GM18858 (cell line): ENCODE measurements at regions not wholly inside any gene's neighbourhood (a gene's known extent, or its start where the extent isn't known, plus 50 kb on each side); places are given as distances from the start of the nearest gene placed in this dataset.
A peak's percentile ranks its signal among the peaks of the same experiment; 100 is the strongest.
"Not testable (repeated sequence)": the region's sequence is repeated elsewhere in the genome, so short reads cannot be mapped to it uniquely, and the experiment has no call there.

Source experiments
- ATAC-seq: cut with Tn5 transposase; IDR thresholded peaks from one replicate; pipeline ENCODE4 v1.9.1; 2021; ENCODE audit not compliant: unreplicated experiment

DNA sequence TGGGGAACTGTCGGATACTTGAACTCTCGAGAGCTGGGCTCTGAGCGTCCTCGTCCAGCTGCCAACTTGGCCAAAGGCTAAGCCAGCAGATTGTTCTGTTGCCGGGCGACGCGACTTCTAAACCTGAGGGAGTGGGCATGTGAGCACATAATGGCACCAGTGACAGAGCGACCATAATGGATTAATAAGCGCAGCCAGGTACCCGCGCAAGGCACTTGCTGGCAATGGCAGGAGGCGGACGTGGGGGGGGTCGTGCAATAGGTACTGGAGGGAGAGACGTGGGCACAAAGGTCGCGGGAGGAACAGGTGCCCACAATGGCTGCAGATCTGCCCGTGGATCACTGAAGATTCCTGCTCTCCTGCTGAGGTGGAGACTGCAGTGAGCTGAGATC lies 1368.7 kb downstream of the CDH12 start:
- ATAC-seq = not testable (repeated sequence)

GRCh38 chr5:21483790-21484497 lies 1369.2 kb downstream of the CDH12 start:
- not testable (repeated sequence) for ATAC-seq

GRCh38 chr5:21482983-21483650 lies 1370.0 kb downstream of the CDH12 start:
- ATAC-seq = not testable (repeated sequence)

GRCh38 chr5:21482522-21482921 lies 1370.6 kb downstream of the CDH12 start:
- ATAC-seq = not testable (repeated sequence)

GRCh38 chr5:21481320-21482270 lies 1371.5 kb downstream of the CDH12 start:
- ATAC-seq = not testable (repeated sequence)

DNA sequence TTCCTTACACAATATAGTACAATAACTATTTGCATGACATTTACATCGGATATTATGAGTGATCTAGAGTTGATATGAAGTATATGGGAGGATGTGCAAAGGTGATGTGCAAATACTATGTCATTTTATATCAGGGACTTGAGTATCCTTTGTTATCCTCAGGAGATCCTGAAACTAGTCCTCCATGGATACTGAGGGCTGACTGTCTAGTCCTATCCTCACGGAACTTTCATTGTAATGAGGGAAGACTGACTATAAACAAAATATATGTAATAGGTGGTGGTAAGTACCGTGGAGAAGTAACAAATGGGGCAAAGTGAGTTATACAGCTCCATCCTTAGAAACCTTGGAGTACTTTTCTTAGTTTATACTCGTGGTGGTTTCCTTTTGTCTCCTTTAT lies 1373.1 kb downstream of the CDH12 start:
- ATAC-seq = not testable (repeated sequence)

DNA sequence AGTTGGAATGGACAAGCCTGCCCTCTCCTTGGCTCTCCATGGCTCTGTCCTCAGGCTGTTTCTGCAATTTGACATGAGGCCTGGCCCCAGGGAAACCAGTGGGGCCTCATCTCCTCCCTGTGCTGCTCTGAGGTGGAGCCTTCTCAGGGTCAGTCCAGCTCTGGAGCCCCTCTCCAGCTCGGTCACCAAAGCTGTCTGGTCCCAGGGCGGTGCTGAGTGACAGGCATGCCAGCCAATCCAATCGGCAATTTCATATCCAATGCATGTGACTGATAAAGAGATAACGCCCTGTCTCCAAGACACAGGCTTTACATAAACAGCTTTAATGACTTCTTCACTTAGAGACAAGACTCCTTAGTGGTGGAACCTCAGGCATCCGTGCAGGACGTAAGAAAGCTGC lies 1379.2 kb downstream of the CDH12 start:
- ATAC-seq = not testable (repeated sequence)

- ATAC-seq = not testable (repeated sequence)
Observed at GRCh38 chr5:21473436-21473835, 1379.7 kb downstream of the CDH12 start.

DNA sequence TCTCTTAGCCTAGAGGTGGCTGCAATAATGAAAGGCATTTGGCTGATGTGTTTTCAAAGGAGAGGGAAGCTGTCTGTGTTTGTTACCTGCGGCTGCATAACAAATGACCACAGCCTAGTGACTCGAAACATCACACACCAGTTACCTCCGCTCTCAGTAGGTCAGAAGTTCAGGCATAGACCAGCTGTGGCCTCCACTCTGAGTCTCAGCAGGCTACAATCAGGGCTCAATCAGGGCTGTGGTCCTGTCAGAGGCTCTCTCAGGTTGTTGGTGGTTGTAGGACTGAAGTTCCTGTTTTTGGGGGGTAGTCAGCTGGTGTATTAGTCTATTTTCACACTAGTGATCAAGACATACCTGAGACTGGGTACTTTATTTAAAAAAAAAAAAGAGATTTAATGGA lies 1381.5 kb downstream of the CDH12 start:
- not testable (repeated sequence) for ATAC-seq

DNA sequence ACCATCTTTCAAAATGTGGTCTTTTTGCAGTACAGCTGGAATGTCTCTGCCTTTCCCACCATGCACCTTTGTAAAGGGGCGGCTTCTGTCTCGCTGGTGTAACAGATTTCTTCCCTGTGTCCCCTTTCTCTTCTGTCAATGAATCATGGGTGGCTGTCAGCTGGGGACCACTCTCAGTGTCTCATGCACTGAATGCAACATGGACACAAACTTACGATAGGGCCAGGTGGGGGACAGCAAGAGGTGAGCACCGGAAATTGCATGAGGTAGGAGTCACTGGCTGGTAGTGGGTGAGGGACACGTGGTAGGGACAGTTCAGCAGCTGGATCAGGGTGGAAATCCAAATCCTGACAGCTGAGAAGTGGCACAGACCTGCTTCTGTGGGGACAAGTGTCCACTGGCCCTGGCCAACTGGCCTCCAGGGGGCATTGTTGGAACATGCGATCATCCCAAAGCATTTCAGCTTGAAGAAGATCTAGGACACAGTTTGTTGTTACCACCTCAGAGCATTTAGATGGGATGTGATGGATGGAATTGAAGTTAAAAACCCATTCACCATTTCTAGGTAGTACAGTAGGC lies 1383.5 kb downstream of the CDH12 start:
- ATAC-seq = not testable (repeated sequence)

- not testable (repeated sequence) for ATAC-seq
Observed at GRCh38 chr5:21467544-21467943, 1385.6 kb downstream of the CDH12 start.

DNA sequence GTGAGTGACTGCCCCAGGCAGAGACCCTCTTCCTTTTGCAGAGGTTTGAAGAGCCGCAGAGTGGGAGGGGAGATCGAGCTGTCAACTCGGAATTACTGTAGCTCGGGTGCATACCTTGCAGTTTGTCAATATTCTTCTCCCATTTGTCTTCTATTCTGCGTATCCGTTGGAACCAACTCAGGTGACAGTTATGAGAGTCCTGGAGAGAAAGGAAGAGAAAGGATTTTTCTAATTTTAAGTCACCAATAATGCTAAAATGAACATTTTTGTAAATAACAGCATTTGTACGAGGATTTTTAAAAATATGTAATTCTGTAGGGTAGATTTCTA lies 1393.4 kb downstream of the CDH12 start:
- not testable (repeated sequence) for ATAC-seq

DNA sequence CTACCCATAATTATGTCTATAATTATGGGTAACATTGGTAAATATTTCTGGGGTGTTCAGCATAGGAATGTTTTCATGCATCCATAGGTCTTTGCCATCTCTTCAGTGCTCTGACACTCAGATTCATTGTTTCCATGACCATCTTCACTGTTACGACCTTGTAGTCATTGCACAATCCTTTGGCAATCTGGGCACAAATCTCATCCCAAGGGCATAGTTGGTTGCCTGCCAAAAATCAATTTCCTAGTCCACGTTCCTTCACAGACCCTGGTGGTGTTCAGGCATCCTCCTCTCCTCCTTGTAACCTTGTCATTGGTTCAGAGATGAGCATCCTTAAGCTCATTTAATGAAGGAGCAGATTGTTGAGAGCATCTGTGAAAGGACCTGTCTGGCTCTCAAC lies 1400.7 kb downstream of the CDH12 start:
- no peak for ATAC-seq

- no peak for ATAC-seq
Observed at GRCh38 chr5:21432646-21433045, 1420.5 kb downstream of the CDH12 start.

- no peak for ATAC-seq
Observed at GRCh38 chr5:21424907-21425306, 1428.2 kb downstream of the CDH12 start.

- ATAC-seq = no peak
Observed at GRCh38 chr5:21419383-21419782, 1431.4 kb upstream of the CDH18 start.

- not testable (repeated sequence) for ATAC-seq
Observed at GRCh38 chr5:21402089-21402488, 1414.1 kb upstream of the CDH18 start.

DNA sequence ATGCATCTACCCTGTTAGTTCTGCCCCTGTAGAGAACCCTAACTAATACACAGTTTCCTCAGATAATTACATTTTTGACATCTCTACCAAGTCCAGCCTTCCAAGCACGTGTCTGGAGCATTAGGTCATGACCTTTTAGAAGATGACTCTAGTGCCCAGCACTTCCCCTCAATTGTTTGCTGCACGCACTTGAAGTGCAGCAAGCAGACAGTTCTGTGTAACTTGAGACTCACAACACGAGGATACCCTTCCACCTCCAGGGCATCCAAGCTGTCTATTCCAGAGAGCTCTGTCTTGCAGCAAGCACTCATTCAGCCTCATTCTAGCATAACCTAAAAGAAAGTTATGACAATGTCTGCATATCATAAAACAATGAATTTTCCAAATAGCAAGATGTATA lies 1410.5 kb upstream of the CDH18 start:
- ATAC-seq = no peak

DNA sequence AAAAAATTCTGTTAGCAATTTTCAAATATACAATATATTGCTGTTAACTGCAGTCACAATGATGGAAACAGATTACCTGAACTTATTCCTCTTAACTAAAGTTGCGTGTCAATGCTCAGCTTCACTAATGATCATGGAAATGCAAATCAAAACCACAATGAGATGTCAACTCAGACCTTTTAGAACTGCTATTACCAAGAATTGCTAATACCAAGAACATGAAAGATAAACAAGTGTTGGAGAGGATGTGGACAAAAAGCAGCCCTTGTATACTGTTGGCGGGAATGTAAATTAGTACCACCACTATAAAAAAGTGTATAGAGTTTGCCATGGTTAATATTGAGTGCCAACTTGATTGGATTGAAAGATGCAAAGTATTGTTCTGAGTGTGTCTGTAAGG lies 1409.7 kb upstream of the CDH18 start:
- ATAC-seq = peak; percentile 39

- no peak for ATAC-seq
Observed at GRCh38 chr5:21391506-21391905, 1403.5 kb upstream of the CDH18 start.

GRCh38 chr5:21360754-21361153 lies 1372.8 kb upstream of the CDH18 start:
- not testable (repeated sequence) for ATAC-seq
